Peyer's patch (tissue), 4 donors: ENCODE measurements at regions not wholly inside any gene's neighbourhood (a gene's known extent, or its start where the extent isn't known, plus 50 kb on each side); places are given as distances from the start of the nearest gene placed in this dataset.

Experiments used
- CTCF ChIP-seq, 6 experiments: fragments of 450-650 bp in 4 of 6; fragments of 200-600 bp in 2 of 6; sonication (generic) in 1 of 6; IDR thresholded peaks; one replicate each; pipeline ENCODE4 v1.5.1; 2017 to 2019; ENCODE audit warnings: antibody characterized with exemption in 6 of 6, mild to moderate bottlenecking in 3 of 6, moderate library complexity in 1 of 6
- POLR2A ChIP-seq, 2 donors: fragments of 450-650 bp; IDR thresholded peaks; one replicate each; pipeline ENCODE4 v1.5.1; 2017; ENCODE audit warnings: antibody characterized with exemption in 2 of 2, mild to moderate bottlenecking in 2 of 2, moderate library complexity in 2 of 2

GRCh38 chr3:36257158-36257852 is 123.0 kb upstream of the STAC start:
- TF ChIP-seq CTCF (IDR thresholded peaks at IDR 0.05) (no peak), POLR2A (IDR thresholded peaks at IDR 0.05) (no peak)
